ENCODE measurements at regions not wholly inside any gene's neighbourhood (a gene's known extent, or its start where the extent isn't known, plus 50 kb on each side); places are given as distances from the start of the nearest gene placed in this dataset.
"Not testable (repeated sequence)": the region's sequence is repeated elsewhere in the genome, so short reads cannot be mapped to it uniquely, and the experiment has no call there.

DNA sequence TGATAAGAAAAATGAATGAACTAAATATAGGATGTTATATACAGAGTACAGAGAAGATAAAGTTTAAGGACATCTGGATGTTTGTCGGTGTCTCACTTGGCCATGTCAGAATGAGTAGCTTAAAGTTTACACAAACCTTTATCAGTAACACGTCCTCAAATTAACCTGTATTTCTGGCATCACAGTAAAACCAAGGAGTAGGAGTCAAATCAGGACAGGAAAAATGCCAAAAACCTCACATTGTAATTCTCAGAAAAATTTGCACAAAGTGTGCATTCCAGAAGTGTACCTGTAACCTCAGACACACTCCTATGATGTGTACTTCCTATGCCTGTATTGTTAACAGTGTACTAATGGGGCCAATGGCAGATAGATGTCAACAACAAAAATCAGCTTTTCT is 139.3 kb downstream of the SMC2 start:
- ChIA-PET CTCF (no interaction called here), POLR2A (no interaction called here)
- TF ChIP-seq EZH2 (IDR thresholded peaks at IDR 0.05; ENCODE audit: borderline replicate concordance, insufficient read depth, low read depth, low read length, poor library complexity, severe bottlenecking), result no peak
- TF ChIP-seq, protein P1, sequence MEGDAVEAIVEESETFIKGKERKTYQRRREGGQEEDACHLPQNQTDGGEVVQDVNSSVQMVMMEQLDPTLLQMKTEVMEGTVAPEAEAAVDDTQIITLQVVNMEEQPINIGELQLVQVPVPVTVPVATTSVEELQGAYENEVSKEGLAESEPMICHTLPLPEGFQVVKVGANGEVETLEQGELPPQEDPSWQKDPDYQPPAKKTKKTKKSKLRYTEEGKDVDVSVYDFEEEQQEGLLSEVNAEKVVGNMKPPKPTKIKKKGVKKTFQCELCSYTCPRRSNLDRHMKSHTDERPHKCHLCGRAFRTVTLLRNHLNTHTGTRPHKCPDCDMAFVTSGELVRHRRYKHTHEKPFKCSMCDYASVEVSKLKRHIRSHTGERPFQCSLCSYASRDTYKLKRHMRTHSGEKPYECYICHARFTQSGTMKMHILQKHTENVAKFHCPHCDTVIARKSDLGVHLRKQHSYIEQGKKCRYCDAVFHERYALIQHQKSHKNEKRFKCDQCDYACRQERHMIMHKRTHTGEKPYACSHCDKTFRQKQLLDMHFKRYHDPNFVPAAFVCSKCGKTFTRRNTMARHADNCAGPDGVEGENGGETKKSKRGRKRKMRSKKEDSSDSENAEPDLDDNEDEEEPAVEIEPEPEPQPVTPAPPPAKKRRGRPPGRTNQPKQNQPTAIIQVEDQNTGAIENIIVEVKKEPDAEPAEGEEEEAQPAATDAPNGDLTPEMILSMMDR (IDR thresholded peaks at IDR 0.05), result no peak
- intact Hi-C loops (cut with micrococcal nuclease), result no loop called here
- no peak overlapping the region for H3K27ac ChIP-seq (ENCODE audit: low read length in 2 of 2)
- H3K36me3 ChIP-seq (replicated peaks in 1 of 2; ENCODE audit: control extremely low read depth in 1 of 2, control insufficient read depth in 1 of 2, extremely low read depth in 1 of 2, insufficient read depth in 2 of 2, low read length in 1 of 2), result no peaks in the 10 kb centered on the region
- no peaks in the 10 kb centered on the region for H3K4me1 ChIP-seq (ENCODE audit: control insufficient read depth in 2 of 2, insufficient read depth in 2 of 2, low read length in 2 of 2)
- H3K9ac ChIP-seq (ENCODE audit: low read length), result no peak overlapping the region
- H3K4me2 ChIP-seq (replicated peaks; ENCODE audit: low read depth, low read length, poor library complexity, severe bottlenecking), result no peak overlapping the region
- H4K20me1 ChIP-seq (ENCODE audit: control insufficient read depth, insufficient read depth, low read length, poor library complexity, severe bottlenecking), result no peaks in the 10 kb centered on the region
- no peaks in the 10 kb centered on the region for H3K79me2 ChIP-seq (ENCODE audit: control insufficient read depth, insufficient read depth, low read length)
- H3K27ac Mint-ChIP-seq, result no peak overlapping the region
- no peak overlapping the region for H2AFZ ChIP-seq (ENCODE audit: insufficient read depth, low read depth, low read length, poor library complexity, severe bottlenecking)
- no CpG with 5 or more reads among the region's 2 CpGs for WGBS (ENCODE audit: insufficient coverage)
- no peak overlapping the region for H3K4me3 Mint-ChIP-seq
- DNase-seq (no peak), ATAC-seq (ENCODE audit: low read depth) (no peak)
- no peaks in the 10 kb centered on the region for H3K4me1 Mint-ChIP-seq
- H3K9me3 ChIP-seq (ENCODE audit: control extremely low read depth in 1 of 3, control insufficient read depth in 2 of 3, insufficient read depth in 1 of 3, low read length in 2 of 3), result peaks cover 0 to 14% (median 0%) of the 10 kb centered on the region in 3 donors
- peaks cover 6% of the 10 kb centered on the region for H3K9me3 Mint-ChIP-seq (ENCODE audit: insufficient read depth)
- no peaks in the 10 kb centered on the region for H3K27me3 ChIP-seq (replicated peaks in 1 of 4; ENCODE audit: control extremely low read depth in 1 of 4, control insufficient read depth in 3 of 4, insufficient read depth in 4 of 4, low read length in 3 of 4)
- no peaks in the 10 kb centered on the region for H3K27me3 Mint-ChIP-seq
- H3K4me3 ChIP-seq (ENCODE audit: control extremely low read depth in 1 of 5, extremely low read depth in 1 of 5, insufficient read depth in 1 of 5, low read depth in 2 of 5, low read length in 4 of 5), result no peak overlapping the region

DNA sequence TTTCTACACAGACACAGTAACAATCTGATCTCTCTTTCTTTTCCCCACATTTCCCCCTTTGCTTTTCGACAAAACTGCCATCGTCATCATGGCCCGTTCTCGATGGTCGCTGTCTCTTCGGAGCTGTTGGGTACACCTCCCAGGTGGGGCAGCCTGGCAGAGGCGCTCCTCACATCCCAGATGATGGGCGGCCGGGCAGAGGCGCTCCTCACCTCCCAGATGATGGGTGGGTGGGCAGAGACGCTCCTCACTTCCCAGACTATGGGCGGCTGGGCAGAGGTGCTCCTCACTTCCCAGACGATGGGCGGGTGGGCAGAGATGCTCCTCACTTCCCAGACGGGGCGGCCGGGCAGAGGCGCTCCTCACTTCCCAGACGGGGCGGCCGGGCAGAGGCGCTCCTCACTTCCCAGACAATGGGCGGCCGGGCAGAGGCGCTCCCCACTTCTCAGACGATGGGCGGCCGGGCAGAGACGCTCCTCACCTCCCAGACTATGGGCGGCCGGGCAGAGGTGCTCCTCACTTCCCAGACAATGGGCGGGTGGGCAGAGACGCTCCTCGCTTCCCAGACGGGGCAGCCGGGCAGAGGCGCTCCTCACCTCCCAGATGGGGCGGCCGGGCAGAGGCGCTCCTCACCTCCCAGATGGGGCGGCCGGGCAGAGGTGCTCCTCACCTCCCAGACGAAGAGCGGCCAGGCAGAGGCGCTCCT is 140.7 kb downstream of the SMC2 start:
- H3K27ac Mint-ChIP-seq; H4K20me1 ChIP-seq (ENCODE audit: control insufficient read depth, insufficient read depth, low read length, poor library complexity, severe bottlenecking); H3K4me3 Mint-ChIP-seq; H3K4me1 ChIP-seq (ENCODE audit: control insufficient read depth in 2 of 2, insufficient read depth in 2 of 2, low read length in 2 of 2); H3K27me3 ChIP-seq (replicated peaks in 1 of 4; ENCODE audit: control extremely low read depth in 1 of 4, control insufficient read depth in 3 of 4, insufficient read depth in 4 of 4, low read length in 3 of 4); H2AFZ ChIP-seq (ENCODE audit: insufficient read depth, low read depth, low read length, poor library complexity, severe bottlenecking); intact Hi-C loops (cut with micrococcal nuclease); H3K4me3 ChIP-seq (ENCODE audit: control extremely low read depth in 1 of 5, extremely low read depth in 1 of 5, insufficient read depth in 1 of 5, low read depth in 2 of 5, low read length in 4 of 5); H3K27me3 Mint-ChIP-seq; POLR2A ChIA-PET; CTCF ChIA-PET; H3K4me2 ChIP-seq (replicated peaks; ENCODE audit: low read depth, low read length, poor library complexity, severe bottlenecking); ATAC-seq (ENCODE audit: low read depth); H3K9me3 Mint-ChIP-seq (ENCODE audit: insufficient read depth); H3K27ac ChIP-seq (ENCODE audit: low read length in 2 of 2); H3K79me2 ChIP-seq (ENCODE audit: control insufficient read depth, insufficient read depth, low read length); DNase-seq; H3K36me3 ChIP-seq (replicated peaks in 1 of 2; ENCODE audit: control extremely low read depth in 1 of 2, control insufficient read depth in 1 of 2, extremely low read depth in 1 of 2, insufficient read depth in 2 of 2, low read length in 1 of 2); H3K9ac ChIP-seq (ENCODE audit: low read length); H3K4me1 Mint-ChIP-seq: not testable (repeated sequence)
- WGBS (ENCODE audit: insufficient coverage), result 91% methylated on average over 24 of the region's 45 CpGs
- peaks cover 0 to 14% (median 0%) of the 10 kb centered on the region in 3 donors for H3K9me3 ChIP-seq (ENCODE audit: control extremely low read depth in 1 of 3, control insufficient read depth in 2 of 3, insufficient read depth in 1 of 3, low read length in 2 of 3)

DNA sequence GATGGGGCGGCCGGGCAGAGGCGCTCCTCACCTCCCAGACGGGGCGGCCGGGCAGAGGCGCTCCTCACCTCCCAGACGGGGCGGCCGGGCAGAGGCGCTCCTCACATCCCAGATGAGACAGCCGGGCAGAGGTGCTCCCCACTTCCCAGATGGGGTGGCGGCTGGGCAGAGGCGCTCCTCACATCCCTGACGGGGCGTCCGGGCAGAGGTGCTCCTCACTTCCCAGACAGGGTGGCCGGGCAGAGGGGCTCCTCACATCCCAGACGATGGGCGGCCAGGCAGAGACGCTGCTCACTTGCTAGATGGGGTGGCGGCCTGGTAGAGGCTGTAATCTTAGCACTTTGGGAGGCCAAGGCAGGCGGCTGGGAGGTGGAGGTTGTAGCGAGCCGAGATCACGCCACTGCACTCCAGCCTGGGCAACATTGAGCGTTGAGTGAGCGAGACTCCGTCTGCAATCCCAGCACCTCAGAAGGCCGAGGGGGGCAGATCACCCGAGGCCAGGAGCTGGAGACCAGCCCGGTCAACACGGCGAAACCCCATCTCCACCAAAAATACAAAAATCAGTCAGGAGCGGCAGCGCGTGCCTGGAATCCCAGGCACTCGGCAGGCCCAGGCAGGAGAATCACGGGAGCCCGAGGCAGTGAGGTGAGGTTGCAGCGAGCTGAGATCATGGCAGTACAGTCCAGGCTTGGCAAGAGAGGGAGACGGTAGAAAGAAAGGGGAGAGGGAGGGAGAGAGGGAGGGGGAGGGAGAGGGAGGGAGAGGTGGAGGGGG is 141.4 kb downstream of the SMC2 start:
- H2AFZ ChIP-seq (ENCODE audit: insufficient read depth, low read depth, low read length, poor library complexity, severe bottlenecking); H3K4me1 ChIP-seq (ENCODE audit: control insufficient read depth in 2 of 2, insufficient read depth in 2 of 2, low read length in 2 of 2); intact Hi-C loops (cut with micrococcal nuclease); H3K27me3 ChIP-seq (replicated peaks in 1 of 4; ENCODE audit: control extremely low read depth in 1 of 4, control insufficient read depth in 3 of 4, insufficient read depth in 4 of 4, low read length in 3 of 4); DNase-seq; H3K27ac Mint-ChIP-seq; POLR2A ChIA-PET; H4K20me1 ChIP-seq (ENCODE audit: control insufficient read depth, insufficient read depth, low read length, poor library complexity, severe bottlenecking); H3K9me3 Mint-ChIP-seq (ENCODE audit: insufficient read depth); H3K4me3 ChIP-seq (ENCODE audit: control extremely low read depth in 1 of 5, extremely low read depth in 1 of 5, insufficient read depth in 1 of 5, low read depth in 2 of 5, low read length in 4 of 5); H3K36me3 ChIP-seq (replicated peaks in 1 of 2; ENCODE audit: control extremely low read depth in 1 of 2, control insufficient read depth in 1 of 2, extremely low read depth in 1 of 2, insufficient read depth in 2 of 2, low read length in 1 of 2); CTCF ChIA-PET; H3K27ac ChIP-seq (ENCODE audit: low read length in 2 of 2); ATAC-seq (ENCODE audit: low read depth); H3K79me2 ChIP-seq (ENCODE audit: control insufficient read depth, insufficient read depth, low read length); H3K4me2 ChIP-seq (replicated peaks; ENCODE audit: low read depth, low read length, poor library complexity, severe bottlenecking); H3K4me1 Mint-ChIP-seq; H3K27me3 Mint-ChIP-seq; H3K9ac ChIP-seq (ENCODE audit: low read length); H3K4me3 Mint-ChIP-seq: not testable (repeated sequence)
- WGBS (ENCODE audit: insufficient coverage), result 98% methylated on average over 25 of the region's 42 CpGs
- H3K9me3 ChIP-seq (ENCODE audit: control extremely low read depth in 1 of 3, control insufficient read depth in 2 of 3, insufficient read depth in 1 of 3, low read length in 2 of 3), result peaks cover 0 to 14% (median 0%) of the 10 kb centered on the region in 3 donors
